ENCODE measurements at regions not wholly inside any gene's neighbourhood (a gene's known extent, or its start where the extent isn't known, plus 50 kb on each side); places are given as distances from the start of the nearest gene placed in this dataset.
"Not testable (repeated sequence)": the region's sequence is repeated elsewhere in the genome, so short reads cannot be mapped to it uniquely, and the experiment has no call there.

- DNase-seq = no peak
Observed at GRCh38 chr2:116537811-116538210, 1276.7 kb upstream of the DDX18 start.

- DNase-seq = no peak
Observed at GRCh38 chr2:116545286-116546068, 1269.0 kb upstream of the DDX18 start.

DNA sequence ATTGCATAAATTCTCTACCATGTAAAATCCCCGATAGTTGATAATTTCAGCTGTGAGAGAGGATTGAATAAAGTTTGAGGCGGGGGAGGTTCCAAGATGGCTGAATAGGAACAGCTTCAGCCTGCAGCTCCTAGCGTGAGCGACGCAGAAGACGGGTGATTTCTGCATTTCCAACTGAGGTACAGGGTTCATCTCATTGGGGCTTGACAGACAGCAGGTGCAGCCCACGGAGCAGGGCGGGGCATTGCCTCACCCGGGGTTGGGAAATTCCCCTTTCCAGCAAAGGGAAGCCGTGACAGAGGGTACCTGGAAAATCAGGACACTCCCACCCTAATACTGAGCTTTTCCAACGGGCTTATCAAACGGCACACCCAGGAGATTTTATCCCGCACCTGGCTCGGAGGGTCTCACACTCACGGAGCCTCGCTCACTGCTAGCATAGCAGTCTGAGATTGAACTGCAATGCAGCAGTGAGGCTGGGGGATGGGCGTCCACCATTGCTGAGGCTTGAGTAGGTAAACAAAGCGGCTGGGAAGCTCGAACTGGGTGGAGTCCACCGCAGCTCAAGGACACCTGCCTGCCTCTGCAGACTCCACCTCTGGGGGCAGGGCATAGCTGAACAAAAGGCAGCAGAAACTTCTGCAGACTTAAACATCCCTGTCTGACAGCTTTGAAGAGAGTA, 1261.6 kb upstream of the DDX18 start:
- DNase-seq = not testable (repeated sequence)

- no peak for DNase-seq
Observed at GRCh38 chr2:116580209-116580608, 1234.3 kb upstream of the DDX18 start.

GRCh38 chr2:116582850-116583249, 1231.6 kb upstream of the DDX18 start:
- no peak for DNase-seq

GRCh38 chr2:116585669-116586327, 1228.7 kb upstream of the DDX18 start:
- DNase-seq = no peak

DNA sequence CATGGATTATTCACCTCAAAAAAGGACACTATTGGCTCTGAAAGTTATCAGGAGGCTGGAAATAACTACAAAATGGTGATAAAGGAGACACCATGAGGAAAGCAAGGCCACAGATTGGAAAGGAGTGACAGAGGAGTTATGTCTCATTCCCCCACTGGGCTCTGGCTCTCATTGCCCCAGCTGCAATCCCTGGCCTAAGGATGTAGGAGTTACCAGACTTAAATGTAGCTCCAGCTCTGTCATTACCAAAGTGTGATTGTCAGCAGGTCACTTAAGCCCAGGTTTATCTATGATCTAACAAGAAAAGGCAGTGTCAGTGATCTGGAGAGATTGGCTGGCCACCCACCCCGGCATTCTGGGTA, 1228.2 kb upstream of the DDX18 start:
- DNase-seq = no peak

All from NCI-H524 (cell line).